Hematopoietic multipotent progenitor cell treated with erythropoietin and hydrocortisone succinate and interleukin-3 and kit ligand, for 17 days (in vitro differentiated cells): ENCODE measurements at regions not wholly inside any gene's neighbourhood (a gene's known extent, or its start where the extent isn't known, plus 50 kb on each side); places are given as distances from the start of the nearest gene placed in this dataset.

Experiments
- DNase-seq: peaks from one replicate; pipeline ENCODE4 v3.0.0-alpha.2; 2015; ENCODE audit warnings: low spot score

- DNase-seq = no peak
Measured at GRCh38 chr12:92300777-92301176, 155.1 kb upstream of the BTG1 start.

GRCh38 chr12:92299744-92300143 lies 154.1 kb upstream of the BTG1 start:
- no peak for DNase-seq

- no peak for DNase-seq
Measured at GRCh38 chr12:92299344-92299743, 153.7 kb upstream of the BTG1 start.

- no peak for DNase-seq
Measured at GRCh38 chr12:92297932-92298696, 152.5 kb upstream of the BTG1 start.

- no peak for DNase-seq
Measured at GRCh38 chr12:92297405-92297804, 151.8 kb upstream of the BTG1 start.

- DNase-seq = no peak
Measured at GRCh38 chr12:92295523-92295922, 149.9 kb upstream of the BTG1 start.

GRCh38 chr12:92294676-92295440 lies 149.2 kb upstream of the BTG1 start:
- no peak for DNase-seq

- DNase-seq = no peak
Measured at GRCh38 chr12:92292016-92292415, 146.4 kb upstream of the BTG1 start.

- no peak for DNase-seq
Measured at GRCh38 chr12:92290886-92291285, 145.2 kb upstream of the BTG1 start.

- DNase-seq = no peak
Measured at GRCh38 chr12:92290350-92290695, 144.7 kb upstream of the BTG1 start.

- no peak for DNase-seq
Measured at GRCh38 chr12:92289629-92290349, 144.1 kb upstream of the BTG1 start.

GRCh38 chr12:92288561-92288960 lies 142.9 kb upstream of the BTG1 start:
- DNase-seq = no peak

GRCh38 chr12:92278378-92278828 lies 132.8 kb upstream of the BTG1 start:
- DNase-seq = no peak

GRCh38 chr12:92277795-92278194 lies 132.1 kb upstream of the BTG1 start:
- no peak for DNase-seq

- DNase-seq = no peak
Measured at GRCh38 chr12:92276276-92276675, 130.6 kb upstream of the BTG1 start.

GRCh38 chr12:92275443-92276154 lies 130.0 kb upstream of the BTG1 start:
- no peak for DNase-seq

- no peak for DNase-seq
Measured at GRCh38 chr12:92273076-92273475, 127.4 kb upstream of the BTG1 start.

- no peak for DNase-seq
Measured at GRCh38 chr12:92272061-92272964, 126.7 kb upstream of the BTG1 start.

- DNase-seq = no peak
Measured at GRCh38 chr12:92271341-92271740, 125.7 kb upstream of the BTG1 start.

- DNase-seq = no peak
Measured at GRCh38 chr12:92270521-92270920, 124.9 kb upstream of the BTG1 start.

- DNase-seq = no peak
Measured at GRCh38 chr12:92268946-92269345, 123.3 kb upstream of the BTG1 start.
